ENCODE measurements at regions not wholly inside any gene's neighbourhood (a gene's known extent, or its start where the extent isn't known, plus 50 kb on each side); places are given as distances from the start of the nearest gene placed in this dataset.
A peak's percentile ranks its signal among the peaks of the same experiment; 100 is the strongest.
"Not testable (repeated sequence)": the region's sequence is repeated elsewhere in the genome, so short reads cannot be mapped to it uniquely, and the experiment has no call there.

GRCh38 chr20:39960522-39961428 is 728.3 kb downstream of the MAFB start:
- H3K79me2 ChIP-seq, result no peaks in the 10 kb centered on the region
- no peak overlapping the region for H3K9ac ChIP-seq
- H3K4me2 ChIP-seq (ENCODE audit: low read length), result peak overlapping the region; percentile 22
- peak overlapping the region; percentile 78 for H2AFZ ChIP-seq
- no peaks in the 10 kb centered on the region for H3K9me3 ChIP-seq (ENCODE audit: control insufficient read depth, low read length)
- TF ChIP-seq, protein P1, sequence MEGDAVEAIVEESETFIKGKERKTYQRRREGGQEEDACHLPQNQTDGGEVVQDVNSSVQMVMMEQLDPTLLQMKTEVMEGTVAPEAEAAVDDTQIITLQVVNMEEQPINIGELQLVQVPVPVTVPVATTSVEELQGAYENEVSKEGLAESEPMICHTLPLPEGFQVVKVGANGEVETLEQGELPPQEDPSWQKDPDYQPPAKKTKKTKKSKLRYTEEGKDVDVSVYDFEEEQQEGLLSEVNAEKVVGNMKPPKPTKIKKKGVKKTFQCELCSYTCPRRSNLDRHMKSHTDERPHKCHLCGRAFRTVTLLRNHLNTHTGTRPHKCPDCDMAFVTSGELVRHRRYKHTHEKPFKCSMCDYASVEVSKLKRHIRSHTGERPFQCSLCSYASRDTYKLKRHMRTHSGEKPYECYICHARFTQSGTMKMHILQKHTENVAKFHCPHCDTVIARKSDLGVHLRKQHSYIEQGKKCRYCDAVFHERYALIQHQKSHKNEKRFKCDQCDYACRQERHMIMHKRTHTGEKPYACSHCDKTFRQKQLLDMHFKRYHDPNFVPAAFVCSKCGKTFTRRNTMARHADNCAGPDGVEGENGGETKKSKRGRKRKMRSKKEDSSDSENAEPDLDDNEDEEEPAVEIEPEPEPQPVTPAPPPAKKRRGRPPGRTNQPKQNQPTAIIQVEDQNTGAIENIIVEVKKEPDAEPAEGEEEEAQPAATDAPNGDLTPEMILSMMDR (IDR thresholded peaks at IDR 0.05), result no peak
- H3K4me3 ChIP-seq (ENCODE audit: low read depth, low read length), result no peak overlapping the region
- H3K27me3 ChIP-seq (ENCODE audit: control insufficient read depth, insufficient read depth, low read length), result no peaks in the 10 kb centered on the region
- no peaks in the 10 kb centered on the region for H3K36me3 ChIP-seq (ENCODE audit: control insufficient read depth, insufficient read depth, low read length)
- H3K4me1 ChIP-seq, result peaks cover 14% of the 10 kb centered on the region
- peak overlapping the region; percentile 32 for H3K27ac ChIP-seq

DNA sequence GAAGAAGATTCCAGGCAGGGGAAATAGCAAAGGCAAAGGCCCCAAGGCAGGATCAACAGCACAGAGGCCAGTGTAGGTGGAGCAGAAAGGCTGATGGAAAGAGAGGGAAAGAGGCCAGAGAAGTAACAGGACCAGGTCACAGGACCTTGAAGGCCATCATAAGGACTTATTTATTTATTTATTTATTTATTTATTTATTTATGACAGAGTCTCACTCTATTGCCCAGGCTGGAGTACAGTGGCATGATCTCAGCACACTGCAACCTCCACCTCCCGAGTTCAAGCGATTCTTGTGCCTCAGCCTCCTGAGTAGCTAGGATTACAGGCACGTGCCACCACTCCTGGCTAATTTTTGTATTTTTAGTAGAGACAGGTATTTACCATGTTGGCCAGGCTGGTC is 731.1 kb downstream of the MAFB start:
- not testable (repeated sequence) for H3K27me3 ChIP-seq (ENCODE audit: control insufficient read depth, insufficient read depth, low read length); H3K4me3 ChIP-seq (ENCODE audit: low read depth, low read length); H3K9me3 ChIP-seq (ENCODE audit: control insufficient read depth, low read length); H3K4me2 ChIP-seq (ENCODE audit: low read length); H3K27ac ChIP-seq; H2AFZ ChIP-seq; H3K79me2 ChIP-seq; H3K36me3 ChIP-seq (ENCODE audit: control insufficient read depth, insufficient read depth, low read length); H3K9ac ChIP-seq
- peaks cover 14% of the 10 kb centered on the region for H3K4me1 ChIP-seq

- TF ChIP-seq, protein P1 (IDR thresholded peaks at IDR 0.05), result no peak
- no peaks in the 10 kb centered on the region for H3K27me3 ChIP-seq (ENCODE audit: control insufficient read depth, insufficient read depth, low read length)
- H3K9me3 ChIP-seq (ENCODE audit: control insufficient read depth, low read length), result no peaks in the 10 kb centered on the region
- no peaks in the 10 kb centered on the region for H3K79me2 ChIP-seq
- peaks cover 3% of the 10 kb centered on the region for H3K4me1 ChIP-seq
- no peak overlapping the region for H3K9ac ChIP-seq
- no peak overlapping the region for H2AFZ ChIP-seq
- no peak overlapping the region for H3K4me3 ChIP-seq (ENCODE audit: low read depth, low read length)
- no peaks in the 10 kb centered on the region for H3K36me3 ChIP-seq (ENCODE audit: control insufficient read depth, insufficient read depth, low read length)
- H3K27ac ChIP-seq, result no peak overlapping the region
- no peak overlapping the region for H3K4me2 ChIP-seq (ENCODE audit: low read length)
Measured at GRCh38 chr20:39954621-39955020, 734.4 kb downstream of the MAFB start.

DNA sequence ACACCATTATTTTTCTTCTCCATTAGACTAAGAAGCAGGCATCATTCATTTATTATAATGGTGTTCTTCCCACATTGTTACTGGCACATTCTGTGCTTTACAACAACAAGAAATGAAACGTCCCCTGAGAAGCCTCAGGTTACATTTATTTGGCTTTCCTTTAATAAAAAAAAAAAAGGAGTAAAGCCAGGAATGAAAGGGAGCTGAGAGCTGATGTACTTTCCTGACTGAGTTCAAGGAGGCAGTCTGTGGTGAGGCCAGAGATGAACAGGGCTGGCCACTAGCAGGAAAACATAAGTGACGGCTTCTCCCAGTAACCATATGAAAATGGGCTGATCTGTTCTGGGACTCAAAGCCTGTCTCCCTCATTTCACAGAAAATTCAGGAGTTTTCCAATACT is 742.1 kb downstream of the MAFB start:
- H3K4me2 ChIP-seq (ENCODE audit: low read length), result no peak overlapping the region
- TF ChIP-seq, protein P1 (IDR thresholded peaks at IDR 0.05), result no peak
- H2AFZ ChIP-seq, result peak overlapping the region; percentile 71
- no peak overlapping the region for H3K9ac ChIP-seq
- H3K27ac ChIP-seq, result no peak overlapping the region
- no peak overlapping the region for H3K4me3 ChIP-seq (ENCODE audit: low read depth, low read length)
- H3K9me3 ChIP-seq (ENCODE audit: control insufficient read depth, low read length), result no peaks in the 10 kb centered on the region
- H3K79me2 ChIP-seq, result no peaks in the 10 kb centered on the region
- no peaks in the 10 kb centered on the region for H3K36me3 ChIP-seq (ENCODE audit: control insufficient read depth, insufficient read depth, low read length)
- H3K4me1 ChIP-seq, result peaks cover 20% of the 10 kb centered on the region
- H3K27me3 ChIP-seq (ENCODE audit: control insufficient read depth, insufficient read depth, low read length), result no peaks in the 10 kb centered on the region

DNA sequence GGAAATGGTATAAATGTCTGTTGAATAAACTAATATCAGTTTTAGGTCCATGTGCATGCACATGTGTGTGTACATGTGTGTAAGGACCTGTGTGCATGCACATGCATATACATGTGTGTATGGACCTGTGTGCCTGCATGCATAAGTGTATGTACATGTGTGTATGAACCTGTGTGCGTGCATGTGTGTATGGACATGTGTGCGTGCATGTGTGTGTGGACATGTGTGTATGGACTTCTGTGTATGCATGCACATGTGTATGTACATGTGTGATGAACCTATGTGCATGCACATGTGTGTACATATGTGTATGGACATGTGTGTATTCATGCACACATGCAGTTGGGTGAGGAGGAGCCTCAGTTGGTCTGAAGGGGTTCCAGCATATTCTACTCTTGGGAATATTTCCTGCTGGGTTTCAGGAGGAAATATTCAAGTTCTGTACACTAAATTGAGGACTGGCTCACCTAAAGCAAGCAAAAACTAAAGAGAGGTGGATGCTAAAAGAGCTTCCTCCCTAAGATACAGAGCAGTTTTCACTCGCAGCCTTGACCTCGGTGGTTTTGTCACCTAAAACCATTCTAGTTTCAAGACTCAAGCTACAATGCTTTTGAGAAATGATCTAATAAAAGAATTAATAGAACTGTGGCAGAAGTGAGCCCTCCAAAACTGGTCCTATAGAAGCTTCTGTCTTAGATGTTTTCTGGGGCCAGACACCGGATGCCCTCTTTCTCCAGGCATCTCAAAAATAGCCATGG is 742.8 kb downstream of the MAFB start:
- Histone ChIP-seq H3K4me3 (ENCODE audit: low read depth, low read length) (no peak overlapping the region), H3K9ac (no peak overlapping the region), H3K27ac (no peak overlapping the region), H3K79me2 (no peaks in the 10 kb centered on the region), H3K4me2 (ENCODE audit: low read length) (no peak overlapping the region), H3K9me3 (ENCODE audit: control insufficient read depth, low read length) (no peaks in the 10 kb centered on the region), H3K36me3 (ENCODE audit: control insufficient read depth, insufficient read depth, low read length) (no peaks in the 10 kb centered on the region), H3K27me3 (ENCODE audit: control insufficient read depth, insufficient read depth, low read length) (no peaks in the 10 kb centered on the region), H2AFZ (peak overlapping the region; percentile 71), H3K4me1 (peaks cover 20% of the 10 kb centered on the region)
- TF ChIP-seq, protein P1 (IDR thresholded peaks at IDR 0.05), result no peak

Measured in parathyroid adenoma (tissue), 2 donors.